HEK293 (cell line): ENCODE measurements at regions not wholly inside any gene's neighbourhood (a gene's known extent, or its start where the extent isn't known, plus 50 kb on each side); places are given as distances from the start of the nearest gene placed in this dataset.

ENCODE experiments used
- CTCF ChIA-PET: fragments of 350-600 bp; formaldehyde crosslinking; extraction: SDS; loops from one replicate; lab custom pipeline; 2021; ENCODE audit warnings: antibody characterized with exemption; lab: Yijun Ruan, JAX
- POLR2A ChIA-PET: fragments of 300-600 bp; formaldehyde crosslinking; extraction: SDS; loops from one replicate; lab custom pipeline; 2020; ENCODE audit warnings: antibody characterized with exemption, inconsistent platforms; lab: Yijun Ruan, JAX
- H3K27ac ChIP-seq: fragments of 200-500 bp; sonication (Bioruptor generic); 2 replicates; pipeline ENCODE4 v1.5.1; 2014; ENCODE audit warnings: low read depth, low read length, control low read depth, inconsistent platforms; ENCODE audit errors: extremely low read depth
- H3K36me3 ChIP-seq, 2 experiments: fragments of 200-500 bp in 1 of 2; sonication (Bioruptor generic) in 1 of 2; 1 replicate in 1 of 2; 2 replicates in 1 of 2; pipeline ENCODE4 v1.5.1; 2014 to 2017; ENCODE audit warnings: inconsistent platforms in 2 of 2, low read length in 2 of 2; ENCODE audit not compliant: control insufficient read depth in 2 of 2, insufficient read depth in 1 of 2
- H3K4me1 ChIP-seq: fragments of 200-500 bp; sonication (Bioruptor generic); 2 replicates; pipeline ENCODE4 v1.5.1; 2014; ENCODE audit warnings: mild to moderate bottlenecking, low read length, inconsistent platforms; ENCODE audit not compliant: control insufficient read depth, insufficient read depth
- H3K4me3 ChIP-seq: 2 replicates; pipeline ENCODE4 v1.5.1; 2011; ENCODE audit warnings: low read depth, mild to moderate bottlenecking, control low read depth, low read length, moderate library complexity
- H3K9me3 ChIP-seq: fragments of 200-500 bp; sonication (Bioruptor generic); 2 replicates; pipeline ENCODE4 v1.5.1; 2014; ENCODE audit warnings: low read depth, low read length, inconsistent platforms; ENCODE audit not compliant: control insufficient read depth, insufficient read depth
- BCL11B ChIP-seq: fragments of 450-650 bp; formaldehyde crosslinking; IDR thresholded peaks from 2 replicates; pipeline ENCODE4 v1.5.1; 2016; ENCODE audit warnings: low read depth, missing biosample characterization, missing genetic modification characterization
- CTCF ChIP-seq: fragments of 450-650 bp; formaldehyde crosslinking; IDR thresholded peaks from 2 replicates; pipeline ENCODE4 v1.5.1; 2016; ENCODE audit warnings: missing biosample characterization, missing genetic modification characterization
- GLIS1 ChIP-seq: fragments of 450-650 bp; formaldehyde crosslinking; IDR thresholded peaks from 2 replicates; pipeline ENCODE4 v1.5.1; 2016; ENCODE audit warnings: missing biosample characterization, missing genetic modification characterization
- KLF16 ChIP-seq: fragments of 450-650 bp; formaldehyde crosslinking; IDR thresholded peaks from 2 replicates; pipeline ENCODE4 v1.5.1; 2017; ENCODE audit warnings: missing biosample characterization, missing genetic modification characterization
- PRDM1 ChIP-seq: fragments of 450-650 bp; formaldehyde crosslinking; IDR thresholded peaks from 2 replicates; pipeline ENCODE4; 2016; ENCODE audit warnings: missing biosample characterization, missing genetic modification characterization
- ZBTB48 ChIP-seq: fragments of 450-650 bp; formaldehyde crosslinking; IDR thresholded peaks from 2 replicates; pipeline ENCODE4 v1.5.1; 2016; ENCODE audit warnings: missing biosample characterization, missing genetic modification characterization
- ZEB2 ChIP-seq: fragments of 450-650 bp; formaldehyde crosslinking; IDR thresholded peaks from 2 replicates; pipeline ENCODE4 v1.5.1; 2016; ENCODE audit warnings: missing biosample characterization, missing genetic modification characterization
- ZNF121 ChIP-seq: fragments of 450-650 bp; formaldehyde crosslinking; IDR thresholded peaks from 2 replicates; pipeline ENCODE4 v1.5.1; 2016; ENCODE audit warnings: missing biosample characterization, missing genetic modification characterization
- ZNF138 ChIP-seq: fragments of 450-650 bp; formaldehyde crosslinking; IDR thresholded peaks from 2 replicates; pipeline ENCODE4 v1.5.1; 2016; ENCODE audit warnings: missing biosample characterization, missing genetic modification characterization, borderline replicate concordance
- ZNF140 ChIP-seq: fragments of 450-650 bp; formaldehyde crosslinking; IDR thresholded peaks from 2 replicates; pipeline ENCODE4 v1.5.1; 2016; ENCODE audit warnings: missing biosample characterization, missing genetic modification characterization
- ZNF175 ChIP-seq: fragments of 450-650 bp; formaldehyde crosslinking; IDR thresholded peaks from 2 replicates; pipeline ENCODE4 v1.5.1; 2016; ENCODE audit warnings: missing biosample characterization, missing genetic modification characterization
- ZNF211 ChIP-seq: fragments of 450-650 bp; formaldehyde crosslinking; IDR thresholded peaks from 2 replicates; pipeline ENCODE4 v1.5.1; 2016; ENCODE audit warnings: low read depth, missing biosample characterization, missing genetic modification characterization
- ZNF214 ChIP-seq: fragments of 450-650 bp; formaldehyde crosslinking; IDR thresholded peaks from 2 replicates; pipeline ENCODE4 v1.5.1; 2017; ENCODE audit warnings: missing biosample characterization, mild to moderate bottlenecking, missing genetic modification characterization, borderline replicate concordance
- ZNF221 ChIP-seq: fragments of 450-650 bp; formaldehyde crosslinking; IDR thresholded peaks from 2 replicates; pipeline ENCODE4 v1.5.1; 2017; ENCODE audit warnings: missing biosample characterization, missing genetic modification characterization, borderline replicate concordance
- ZNF335 ChIP-seq: fragments of 450-650 bp; formaldehyde crosslinking; conservative IDR thresholded peaks from 2 replicates; pipeline ENCODE4 v1.5.1; 2016; ENCODE audit warnings: missing biosample characterization, missing genetic modification characterization
- ZNF391 ChIP-seq: fragments of 450-650 bp; formaldehyde crosslinking; IDR thresholded peaks from 2 replicates; pipeline ENCODE4 v1.5.1; 2016; ENCODE audit warnings: low read depth, missing biosample characterization, missing genetic modification characterization, borderline replicate concordance
- ZNF473 ChIP-seq: fragments of 450-650 bp; formaldehyde crosslinking; IDR thresholded peaks from 2 replicates; pipeline ENCODE4 v1.5.1; 2017; ENCODE audit warnings: missing biosample characterization, missing genetic modification characterization
- ZNF488 ChIP-seq: fragments of 450-650 bp; formaldehyde crosslinking; IDR thresholded peaks from 2 replicates; pipeline ENCODE4 v1.5.1; 2016; ENCODE audit warnings: missing biosample characterization, missing genetic modification characterization
- ZNF626 ChIP-seq: fragments of 450-650 bp; sonication (Bioruptor Pico); formaldehyde crosslinking; IDR thresholded peaks from 2 replicates; pipeline ENCODE4 v1.5.1; 2018; ENCODE audit warnings: missing biosample characterization, missing genetic modification characterization, inconsistent platforms
- ZNF660 ChIP-seq: fragments of 450-650 bp; IDR thresholded peaks from 2 replicates; pipeline ENCODE4 v1.5.1; 2018; ENCODE audit warnings: missing biosample characterization, mild to moderate bottlenecking, missing genetic modification characterization
- ZNF76 ChIP-seq: fragments of 450-650 bp; formaldehyde crosslinking; IDR thresholded peaks from 2 replicates; pipeline ENCODE4; 2016; ENCODE audit warnings: low read depth, missing biosample characterization, missing genetic modification characterization, borderline replicate concordance
- ZNF777 ChIP-seq: fragments of 450-650 bp; formaldehyde crosslinking; IDR thresholded peaks from 2 replicates; pipeline ENCODE4 v1.5.1; 2017; ENCODE audit warnings: missing biosample characterization, missing genetic modification characterization, borderline replicate concordance
- ZNF785 ChIP-seq: fragments of 450-650 bp; formaldehyde crosslinking; IDR thresholded peaks from 2 replicates; pipeline ENCODE4 v1.5.1; 2016; ENCODE audit warnings: missing biosample characterization, missing genetic modification characterization
- ZNF843 ChIP-seq: fragments of 450-650 bp; formaldehyde crosslinking; IDR thresholded peaks from 2 replicates; pipeline ENCODE4 v1.5.1; 2016; ENCODE audit warnings: missing biosample characterization, missing genetic modification characterization
- ZSCAN30 ChIP-seq: fragments of 450-650 bp; IDR thresholded peaks from 2 replicates; pipeline ENCODE4 v1.5.1; 2018; ENCODE audit warnings: missing biosample characterization, mild to moderate bottlenecking, missing genetic modification characterization, moderate library complexity

DNA sequence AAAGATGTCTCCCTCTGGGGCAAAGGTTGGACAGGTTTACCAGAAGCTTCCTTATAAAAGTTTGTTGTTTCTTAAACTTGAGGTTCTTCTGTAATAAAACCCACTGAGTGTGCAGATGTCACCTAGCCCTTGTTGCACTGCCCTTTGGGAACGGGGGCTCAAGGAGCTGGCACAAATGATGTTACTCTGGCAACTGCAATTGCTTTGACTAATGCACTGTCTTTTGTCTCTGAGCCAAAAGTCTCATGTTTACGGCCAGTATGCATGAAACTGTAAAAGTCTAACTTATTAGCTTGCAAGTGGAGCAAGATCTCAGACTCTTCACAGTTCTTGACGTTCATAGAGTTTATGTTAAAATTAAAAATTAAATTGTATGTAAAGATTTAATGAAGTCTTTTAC is 655.7 kb downstream of the EPHA7 start:
- H3K27ac ChIP-seq = no peak overlapping the region
- no peaks in the 10 kb centered on the region for H3K36me3 ChIP-seq
- H3K9me3 ChIP-seq = no peaks in the 10 kb centered on the region
- CTCF ChIA-PET = interaction anchor here (1.0 kb wide), 1 partner anchor 47 kb away, joined by 4 read pairs; no protein-coding TSS in a partner anchor
- H3K4me3 ChIP-seq = no peak overlapping the region
- H3K4me1 ChIP-seq = no peaks in the 10 kb centered on the region
- TF ChIP-seq ZNF335 (tag by site-specific recombination) (no peak), ZNF785 (tag by site-specific recombination) (no peak), ZNF175 (tag by site-specific recombination) (no peak), BCL11B (no peak), ZNF473 (tag by site-specific recombination) (no peak), ZNF777 (tag by site-specific recombination) (no peak), GLIS1 (no peak), ZBTB48 (tag by site-specific recombination) (no peak)
- POLR2A ChIA-PET = no interaction called here

- no peaks in the 10 kb centered on the region for H3K4me1 ChIP-seq
- H3K9me3 ChIP-seq = no peaks in the 10 kb centered on the region
- no peak overlapping the region for H3K4me3 ChIP-seq
- H3K27ac ChIP-seq = no peak overlapping the region
- no peaks in the 10 kb centered on the region for H3K36me3 ChIP-seq
- ChIA-PET POLR2A (no interaction called here), CTCF (no interaction called here)
- TF ChIP-seq ZNF214 (no peak), ZNF843 (tag by site-specific recombination) (no peak), ZNF626 (tag by site-specific recombination) (no peak), KLF16 (tag by site-specific recombination) (no peak)
- TF ChIP-seq, all 188 proteins: peak for 0
These were observed 656.1 kb downstream of the EPHA7 start for GRCh38 chr6:92763274-92763584.

DNA sequence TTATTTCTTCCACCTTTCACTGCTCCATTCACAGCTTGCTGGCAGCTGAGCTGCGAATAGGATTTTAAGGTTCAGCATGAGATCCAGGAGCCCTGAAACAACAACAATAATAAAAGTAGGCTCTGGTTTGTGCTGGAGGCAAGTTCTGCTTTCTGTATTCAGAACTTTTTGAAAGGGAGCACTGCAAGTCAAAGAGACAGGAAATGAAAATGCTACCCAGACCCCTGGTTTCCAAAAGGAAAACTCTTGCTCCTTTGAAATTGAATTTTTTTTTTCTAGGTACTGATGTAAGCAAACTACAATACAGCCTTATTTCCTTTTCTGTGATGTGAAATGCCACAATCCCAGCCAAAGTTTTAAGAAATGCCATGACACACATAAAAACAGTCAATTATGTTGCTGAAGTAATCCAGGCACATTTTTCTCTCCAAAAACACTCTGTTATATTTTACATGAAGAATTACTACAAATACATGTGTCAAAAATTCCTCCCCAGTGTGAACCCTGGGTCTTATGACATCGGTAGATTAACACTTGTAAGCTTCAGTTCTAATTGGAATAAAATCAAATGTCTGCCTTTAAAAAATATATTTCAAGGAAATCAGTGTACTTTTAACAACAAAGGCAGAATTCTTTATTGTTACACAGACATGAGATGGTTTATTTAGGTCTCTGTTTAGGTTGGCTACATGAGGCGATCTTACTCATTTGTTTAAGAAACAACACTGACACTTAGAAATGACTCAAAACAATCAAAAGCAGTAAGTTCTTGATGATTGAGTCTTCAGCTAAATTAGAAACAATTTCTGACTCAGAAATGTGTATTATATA is 656.7 kb downstream of the EPHA7 start:
- no peak for TF ChIP-seq ZEB2 (tag by site-specific recombination)
- TF ChIP-seq ZNF140 (tag by site-specific recombination) = no peak
- TF ChIP-seq ZNF488 (tag by site-specific recombination) = no peak
- TF ChIP-seq ZNF121 (tag by site-specific recombination) = no peak
- no peak for TF ChIP-seq ZNF391 (tag by site-specific recombination)
- TF ChIP-seq ZNF214 = no peak
- no peak for TF ChIP-seq ZNF660 (tag by site-specific recombination)
- TF ChIP-seq ZNF76 = no peak
- TF ChIP-seq ZNF221 (tag by site-specific recombination) = no peak
- TF ChIP-seq CTCF (tag by site-specific recombination) = no peak
- TF ChIP-seq PRDM1 = no peak
- no peak for TF ChIP-seq ZSCAN30 (tag by site-specific recombination)
- no peak for TF ChIP-seq ZNF211 (tag by site-specific recombination)
- TF ChIP-seq ZNF138 = no peak
- CTCF ChIA-PET = no interaction called here
- Histone ChIP-seq H3K36me3 (no peaks in the 10 kb centered on the region), H3K4me3 (no peak overlapping the region), H3K9me3 (no peaks in the 10 kb centered on the region), H3K4me1 (no peaks in the 10 kb centered on the region), H3K27ac (no peak overlapping the region)
- POLR2A ChIA-PET = no interaction called here
